NT2/D1 (cell line): ENCODE measurements at regions not wholly inside any gene's neighbourhood (a gene's known extent, or its start where the extent isn't known, plus 50 kb on each side); places are given as distances from the start of the nearest gene placed in this dataset.

Experiments
- DNase-seq: peaks from one replicate; pipeline ENCODE4 v3.0.0-alpha.2; 2011; ENCODE audit warnings: low read depth, low spot score
- H3K27me3 ChIP-seq: 2 replicates; pipeline ENCODE4 v1.6.0; 2011; ENCODE audit warnings: mild to moderate bottlenecking; ENCODE audit not compliant: insufficient read length, insufficient read depth
- H3K36me3 ChIP-seq: 2 replicates; pipeline ENCODE4 v1.6.1; 2011; ENCODE audit warnings: mild to moderate bottlenecking, low read length, mixed read lengths; ENCODE audit not compliant: insufficient read depth, insufficient read length
- H3K4me1 ChIP-seq: 2 replicates; pipeline ENCODE4 v1.5.1; 2011; ENCODE audit not compliant: insufficient read depth, insufficient read length
- H3K4me3 ChIP-seq: 2 replicates; pipeline ENCODE4 v1.5.1; 2011; ENCODE audit warnings: low read depth; ENCODE audit not compliant: insufficient read length
- H3K9ac ChIP-seq: 2 replicates; pipeline ENCODE4 v1.6.0; 2011; ENCODE audit warnings: low read depth; ENCODE audit not compliant: insufficient read length
- H3K9me3 ChIP-seq: 2 replicates; pipeline ENCODE4 v1.5.1; 2011; ENCODE audit warnings: mild to moderate bottlenecking, low read length; ENCODE audit not compliant: insufficient read depth
- SUZ12 ChIP-seq: IDR thresholded peaks from 2 replicates; pipeline ENCODE4 v1.6.1; 2011; ENCODE audit not compliant: insufficient read length, insufficient read depth; ENCODE audit errors: extremely low read depth
- YY1 ChIP-seq: IDR thresholded peaks from 2 replicates; pipeline ENCODE4 v1.6.1; 2011; ENCODE audit not compliant: insufficient read length, insufficient read depth
- ZNF274 ChIP-seq: IDR thresholded peaks from 2 replicates; pipeline ENCODE4 v1.6.1; 2011; ENCODE audit warnings: mild to moderate bottlenecking, low read depth, low read length

DNA sequence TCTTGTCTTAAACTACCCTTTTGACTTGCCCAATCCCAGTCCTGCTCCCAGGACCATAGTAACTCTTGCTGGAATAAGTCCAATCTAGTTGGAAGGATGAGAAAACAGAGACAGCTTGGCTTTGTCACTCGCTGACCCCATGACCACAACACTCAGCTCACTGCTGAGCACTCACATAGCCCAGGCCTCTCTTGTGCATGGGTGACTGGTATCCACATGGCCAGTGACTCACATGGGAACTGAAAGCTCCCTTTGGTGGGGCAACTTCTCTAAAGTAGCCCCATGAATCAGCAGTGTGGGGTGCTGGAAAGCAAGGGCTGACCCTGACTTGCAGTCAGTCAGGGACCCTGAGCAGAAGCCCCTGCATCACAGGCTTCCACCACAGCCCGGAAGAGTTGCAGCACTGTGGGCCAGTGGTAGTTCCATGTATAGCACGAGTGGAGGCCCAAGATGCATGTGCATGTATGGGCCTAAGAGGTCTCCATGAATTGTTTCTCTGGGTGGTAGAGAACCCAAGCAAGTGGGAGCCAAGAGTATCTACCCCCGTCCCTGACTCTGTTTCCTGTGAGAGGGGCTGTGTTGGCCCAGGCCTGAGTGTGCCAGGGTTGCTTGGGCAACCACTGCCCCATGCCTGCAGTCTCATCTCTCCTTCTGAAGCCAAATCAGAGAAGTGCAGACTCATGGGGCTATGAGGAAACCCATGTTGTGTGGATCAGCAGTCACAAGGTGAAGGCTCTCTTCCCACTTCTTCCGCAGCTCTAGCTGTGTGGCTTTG is 62.1 kb upstream of the XCR1 start:
- Histone ChIP-seq H3K36me3 (no peaks in the 10 kb centered on the region), H3K4me3 (no peak overlapping the region), H3K27me3 (no peaks in the 10 kb centered on the region), H3K9ac (no peak overlapping the region), H3K9me3 (no peaks in the 10 kb centered on the region), H3K4me1 (no peaks in the 10 kb centered on the region)
- no peak for DNase-seq
- TF ChIP-seq SUZ12 (no peak), YY1 (no peak), ZNF274 (no peak)

DNA sequence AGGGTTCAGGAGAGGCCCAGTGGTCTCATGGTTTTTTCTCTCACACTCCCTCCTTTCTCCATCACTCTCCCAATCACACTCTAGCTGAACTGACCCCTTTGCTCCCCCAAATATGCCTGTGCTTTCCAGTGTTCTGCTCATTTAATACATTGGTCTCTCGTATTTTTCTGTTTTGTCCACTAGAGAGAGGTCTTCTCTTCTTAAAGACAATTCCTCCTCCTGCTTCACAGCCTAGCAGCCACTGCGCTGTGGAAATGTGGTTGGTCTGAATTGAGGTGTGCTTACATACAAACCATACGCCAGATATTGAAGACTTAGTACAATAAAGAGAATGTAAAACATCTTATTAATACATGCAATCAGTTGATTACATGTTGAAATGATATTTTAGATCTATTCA is 60.6 kb upstream of the XCR1 start:
- TF ChIP-seq YY1 (no peak), SUZ12 (no peak), ZNF274 (no peak)
- Histone ChIP-seq H3K27me3 (no peaks in the 10 kb centered on the region), H3K9me3 (no peaks in the 10 kb centered on the region), H3K9ac (no peak overlapping the region), H3K4me1 (no peaks in the 10 kb centered on the region), H3K4me3 (no peak overlapping the region), H3K36me3 (no peaks in the 10 kb centered on the region)
- no peak for DNase-seq

DNA sequence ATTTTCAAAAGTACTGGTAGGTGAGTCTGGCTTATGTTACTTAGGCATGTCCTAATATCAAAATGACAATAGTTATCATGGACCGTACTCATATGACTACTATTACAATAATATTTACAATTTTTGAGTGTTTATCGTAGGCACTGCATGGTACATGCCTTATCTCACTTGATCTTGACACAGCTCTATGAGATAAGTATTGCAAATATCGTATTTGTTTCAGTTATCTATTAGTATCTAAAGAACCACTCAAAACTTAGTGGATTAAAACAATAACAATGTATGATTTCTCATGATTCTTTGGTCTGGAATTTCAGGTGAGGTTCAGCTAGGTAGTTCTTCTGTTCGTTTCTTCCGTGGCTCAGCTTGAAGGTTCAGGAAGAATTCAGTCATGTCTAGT is 59.7 kb upstream of the XCR1 start:
- no peak for DNase-seq
- no peaks in the 10 kb centered on the region for H3K9me3 ChIP-seq
- H3K27me3 ChIP-seq = no peaks in the 10 kb centered on the region
- no peaks in the 10 kb centered on the region for H3K4me1 ChIP-seq
- H3K4me3 ChIP-seq = no peak overlapping the region
- no peak for TF ChIP-seq YY1
- TF ChIP-seq SUZ12 = no peak
- no peak for TF ChIP-seq ZNF274
- no peaks in the 10 kb centered on the region for H3K36me3 ChIP-seq
- H3K9ac ChIP-seq = no peak overlapping the region

DNA sequence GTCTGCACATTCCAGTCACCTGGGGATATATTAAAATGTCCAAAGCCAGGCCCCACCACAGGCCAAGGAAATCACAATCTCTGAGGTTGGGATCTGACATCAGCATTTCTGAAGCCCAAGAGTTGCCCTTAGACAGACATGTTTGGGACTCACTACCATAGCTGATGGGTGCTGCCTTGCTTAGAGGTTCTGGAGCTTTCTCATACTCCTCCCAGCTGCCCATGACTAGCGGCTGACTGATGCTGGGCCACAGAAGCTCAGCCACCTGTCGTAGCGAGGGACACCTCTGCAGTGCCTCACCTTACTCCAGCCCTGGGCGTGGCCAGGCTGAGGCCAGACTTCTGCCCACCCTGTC is 58.8 kb upstream of the XCR1 start:
- H3K27me3 ChIP-seq = no peaks in the 10 kb centered on the region
- TF ChIP-seq ZNF274 (no peak), YY1 (no peak), SUZ12 (no peak)
- H3K4me1 ChIP-seq = no peaks in the 10 kb centered on the region
- no peak overlapping the region for H3K4me3 ChIP-seq
- no peaks in the 10 kb centered on the region for H3K9me3 ChIP-seq
- no peak for DNase-seq
- H3K36me3 ChIP-seq = no peaks in the 10 kb centered on the region
- no peak overlapping the region for H3K9ac ChIP-seq

DNA sequence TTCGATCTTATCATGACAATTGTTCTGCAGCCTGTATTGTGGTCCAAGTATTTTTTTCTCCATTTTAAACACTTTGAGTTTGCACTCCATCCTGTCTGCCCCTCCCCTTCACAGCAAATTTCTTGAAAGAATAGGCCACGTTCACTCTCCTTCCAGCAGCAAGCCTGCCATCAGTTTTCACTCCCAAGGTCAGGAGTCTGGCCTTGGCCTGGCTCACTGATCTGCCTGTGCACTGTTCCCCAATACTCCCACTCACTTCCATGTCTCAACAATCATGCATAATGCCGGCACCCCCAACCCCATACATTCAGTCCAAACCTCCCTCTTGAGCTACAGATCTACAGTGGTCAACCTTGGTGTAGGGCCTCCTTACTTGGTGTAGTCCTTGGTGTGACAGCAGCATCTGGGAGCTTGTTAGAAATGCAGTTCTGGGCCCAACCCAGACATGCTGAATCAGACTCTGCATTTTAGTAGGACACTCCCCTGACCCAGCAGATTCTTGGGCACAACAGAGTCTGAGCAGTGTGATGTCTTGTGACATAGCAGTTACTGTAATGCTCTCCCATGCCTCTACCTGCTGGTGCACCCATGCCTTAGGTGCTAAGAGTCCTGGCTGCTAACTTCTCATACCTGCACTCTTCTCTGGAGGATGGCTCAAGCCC is 58.3 kb upstream of the XCR1 start:
- H3K9me3 ChIP-seq = no peaks in the 10 kb centered on the region
- no peak overlapping the region for H3K9ac ChIP-seq
- no peak overlapping the region for H3K4me3 ChIP-seq
- H3K36me3 ChIP-seq = no peaks in the 10 kb centered on the region
- H3K27me3 ChIP-seq = no peaks in the 10 kb centered on the region
- no peak for DNase-seq
- no peaks in the 10 kb centered on the region for H3K4me1 ChIP-seq
- TF ChIP-seq YY1 (no peak), SUZ12 (no peak), ZNF274 (no peak)

DNA sequence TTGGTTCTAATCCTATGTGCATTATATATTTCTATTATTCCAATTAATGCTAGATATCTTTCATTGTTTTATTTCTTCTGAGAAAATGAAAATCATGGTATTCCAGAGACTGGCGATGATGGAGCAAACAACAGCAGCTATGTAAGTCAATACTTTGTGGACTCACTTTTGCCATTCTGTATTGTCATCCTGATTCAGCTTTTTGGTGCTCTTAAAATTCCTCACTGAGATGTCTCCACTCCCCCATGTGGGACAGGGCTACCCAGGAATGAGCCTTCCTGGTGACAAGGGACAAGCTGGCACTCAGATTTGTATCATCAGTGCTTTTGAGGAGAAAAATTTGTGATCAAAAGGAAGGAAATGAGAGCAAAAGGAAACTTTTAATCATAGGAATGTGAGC is 56.7 kb upstream of the XCR1 start:
- no peaks in the 10 kb centered on the region for H3K9me3 ChIP-seq
- no peaks in the 10 kb centered on the region for H3K27me3 ChIP-seq
- DNase-seq = no peak
- no peaks in the 10 kb centered on the region for H3K36me3 ChIP-seq
- no peak for TF ChIP-seq ZNF274
- TF ChIP-seq YY1 = no peak
- no peak for TF ChIP-seq SUZ12
- no peak overlapping the region for H3K4me3 ChIP-seq
- H3K4me1 ChIP-seq = no peaks in the 10 kb centered on the region
- no peak overlapping the region for H3K9ac ChIP-seq

DNA sequence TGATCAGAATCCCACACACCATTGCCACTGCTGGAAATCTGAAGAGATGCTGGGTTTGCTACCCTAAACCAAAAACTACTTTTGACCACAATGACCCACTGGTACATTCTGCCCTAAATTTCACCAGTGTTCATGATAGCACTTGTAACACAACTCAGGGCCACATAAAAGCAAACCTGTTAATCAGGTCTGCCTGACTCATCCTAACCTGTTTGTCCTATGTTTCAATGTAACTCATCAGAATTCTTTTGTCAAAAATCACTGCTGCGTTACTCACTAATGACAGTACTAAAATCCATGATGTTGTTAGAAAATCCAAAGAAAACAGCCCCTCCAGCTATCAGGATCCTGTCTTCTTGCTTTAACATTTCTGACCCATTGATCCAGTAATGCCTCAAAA is 55.6 kb upstream of the XCR1 start:
- 0 out of 2 replicates have a peak, but pooled peaks cover 4% of the 10 kb centered on the region for H3K9me3 ChIP-seq
- DNase-seq = no peak
- no peaks in the 10 kb centered on the region for H3K27me3 ChIP-seq
- TF ChIP-seq ZNF274 = no peak
- no peaks in the 10 kb centered on the region for H3K36me3 ChIP-seq
- no peak overlapping the region for H3K4me3 ChIP-seq
- no peak overlapping the region for H3K9ac ChIP-seq
- H3K4me1 ChIP-seq = no peaks in the 10 kb centered on the region
